ENCODE measurements at regions not wholly inside any gene's neighbourhood (a gene's known extent, or its start where the extent isn't known, plus 50 kb on each side); places are given as distances from the start of the nearest gene placed in this dataset.

GRCh38 chr4:141513866-141514265 lies 122.5 kb upstream of the IL15 start:
- TF ChIP-seq, protein P1, sequence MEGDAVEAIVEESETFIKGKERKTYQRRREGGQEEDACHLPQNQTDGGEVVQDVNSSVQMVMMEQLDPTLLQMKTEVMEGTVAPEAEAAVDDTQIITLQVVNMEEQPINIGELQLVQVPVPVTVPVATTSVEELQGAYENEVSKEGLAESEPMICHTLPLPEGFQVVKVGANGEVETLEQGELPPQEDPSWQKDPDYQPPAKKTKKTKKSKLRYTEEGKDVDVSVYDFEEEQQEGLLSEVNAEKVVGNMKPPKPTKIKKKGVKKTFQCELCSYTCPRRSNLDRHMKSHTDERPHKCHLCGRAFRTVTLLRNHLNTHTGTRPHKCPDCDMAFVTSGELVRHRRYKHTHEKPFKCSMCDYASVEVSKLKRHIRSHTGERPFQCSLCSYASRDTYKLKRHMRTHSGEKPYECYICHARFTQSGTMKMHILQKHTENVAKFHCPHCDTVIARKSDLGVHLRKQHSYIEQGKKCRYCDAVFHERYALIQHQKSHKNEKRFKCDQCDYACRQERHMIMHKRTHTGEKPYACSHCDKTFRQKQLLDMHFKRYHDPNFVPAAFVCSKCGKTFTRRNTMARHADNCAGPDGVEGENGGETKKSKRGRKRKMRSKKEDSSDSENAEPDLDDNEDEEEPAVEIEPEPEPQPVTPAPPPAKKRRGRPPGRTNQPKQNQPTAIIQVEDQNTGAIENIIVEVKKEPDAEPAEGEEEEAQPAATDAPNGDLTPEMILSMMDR (IDR thresholded peaks at IDR 0.05) = no peak
- no peak for TF ChIP-seq EP300 (IDR thresholded peaks at IDR 0.05)

Measured in tibial nerve (tissue), 4 donors.